ENCODE measurements at regions not wholly inside any gene's neighbourhood (a gene's known extent, or its start where the extent isn't known, plus 50 kb on each side); places are given as distances from the start of the nearest gene placed in this dataset.
"Not testable (repeated sequence)": the region's sequence is repeated elsewhere in the genome, so short reads cannot be mapped to it uniquely, and the experiment has no call there.

DNA sequence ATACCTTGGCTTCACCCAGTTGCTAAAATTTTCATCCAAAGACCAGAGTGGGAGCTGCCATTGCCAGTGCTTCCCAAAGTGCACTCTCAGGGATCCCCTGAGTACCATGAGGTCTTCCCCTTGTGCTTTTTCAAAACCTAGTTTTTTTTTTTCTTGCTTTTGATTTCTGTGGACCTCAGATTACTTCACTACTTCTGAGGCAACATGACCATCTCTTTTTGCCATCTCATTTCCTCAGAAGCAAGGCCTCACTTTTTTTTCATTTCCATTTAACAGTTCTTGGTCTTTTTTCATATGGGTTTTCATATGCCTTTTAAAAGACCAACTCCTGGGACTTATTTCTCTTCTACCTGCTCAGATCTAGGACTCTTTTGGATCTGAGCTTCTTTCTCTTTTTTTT lies 64.1 kb upstream of the MMS22L start:
- H3K27me3 ChIP-seq (replicated peaks): no peaks in the 10 kb centered on the region
- no peaks in the 10 kb centered on the region for H3K9me3 ChIP-seq (replicated peaks)
- no peaks in the 10 kb centered on the region for H3K4me1 ChIP-seq (replicated peaks)
- DNase-seq (ENCODE audit: low read depth in 1 of 2, low spot score in 2 of 2): no peak
- H3K4me3 ChIP-seq: no peak overlapping the region
- no peaks in the 10 kb centered on the region for H3K36me3 ChIP-seq
- no peak overlapping the region for H3K27ac ChIP-seq

DNA sequence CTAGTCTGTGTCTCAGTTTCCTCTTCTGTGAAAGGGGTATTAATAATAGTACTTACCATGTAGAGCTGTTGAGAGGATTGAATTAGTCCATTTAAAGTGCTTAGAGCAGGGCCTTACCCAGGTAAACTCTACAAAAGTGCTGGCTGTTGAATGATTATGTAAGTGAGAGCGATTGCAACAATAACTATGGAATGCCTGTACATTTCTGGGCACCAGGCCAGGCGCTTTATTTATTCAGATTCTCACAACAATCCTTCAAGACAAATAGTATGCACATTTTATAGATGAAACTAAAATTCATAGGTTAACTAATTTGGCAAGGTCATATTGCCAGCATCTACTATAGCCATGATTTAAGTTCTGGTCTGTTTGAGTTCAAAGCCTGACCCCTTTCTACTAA lies 78.3 kb upstream of the MMS22L start:
- no peaks in the 10 kb centered on the region; the same call in 1 of the 2 replicates for H3K9me3 ChIP-seq (replicated peaks)
- H3K36me3 ChIP-seq: no peaks in the 10 kb centered on the region
- H3K4me3 ChIP-seq: no peak overlapping the region
- H3K27me3 ChIP-seq (replicated peaks): peaks cover 5% of the 10 kb centered on the region; the same call in 1 of the 2 replicates
- no peak overlapping the region for H3K27ac ChIP-seq
- no peaks in the 10 kb centered on the region for H3K4me1 ChIP-seq (replicated peaks)
- DNase-seq (ENCODE audit: low read depth in 1 of 2, low spot score in 2 of 2): no peak

DNA sequence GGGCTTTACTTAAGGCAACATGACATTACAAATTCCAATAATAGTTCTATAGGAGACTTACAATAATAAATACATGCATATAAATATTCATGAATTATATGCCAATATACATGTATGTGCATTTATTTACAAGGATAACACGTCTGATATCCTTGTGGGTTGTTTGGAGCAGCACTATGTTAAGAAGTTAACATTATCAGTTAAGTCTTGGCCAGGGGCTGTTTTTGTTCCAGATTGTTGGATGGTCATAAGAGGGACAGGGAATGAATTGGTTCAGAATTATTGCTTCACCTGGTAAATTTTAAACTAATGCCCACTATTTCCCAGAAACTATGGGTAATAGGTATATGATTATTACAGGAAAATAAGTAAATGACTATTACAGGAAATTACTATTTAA lies 81.3 kb upstream of the MMS22L start:
- Histone ChIP-seq H3K4me3 (no peak overlapping the region), H3K36me3 (no peaks in the 10 kb centered on the region), H3K9me3 (replicated peaks) (no peaks in the 10 kb centered on the region; the same call in 1 of the 2 replicates), H3K27me3 (replicated peaks) (no peaks in the 10 kb centered on the region), H3K27ac (no peak overlapping the region), H3K4me1 (replicated peaks) (no peaks in the 10 kb centered on the region)
- no peak for DNase-seq (ENCODE audit: low read depth in 1 of 2, low spot score in 2 of 2)

- not testable (repeated sequence) for DNase-seq (ENCODE audit: low read depth in 1 of 2, low spot score in 2 of 2); H3K27ac ChIP-seq; H3K4me3 ChIP-seq; H3K36me3 ChIP-seq; H3K27me3 ChIP-seq (replicated peaks); H3K4me1 ChIP-seq (replicated peaks); H3K9me3 ChIP-seq (replicated peaks)
Measured at GRCh38 chr6:97382071-97382470, 99.1 kb upstream of the MMS22L start.

DNA sequence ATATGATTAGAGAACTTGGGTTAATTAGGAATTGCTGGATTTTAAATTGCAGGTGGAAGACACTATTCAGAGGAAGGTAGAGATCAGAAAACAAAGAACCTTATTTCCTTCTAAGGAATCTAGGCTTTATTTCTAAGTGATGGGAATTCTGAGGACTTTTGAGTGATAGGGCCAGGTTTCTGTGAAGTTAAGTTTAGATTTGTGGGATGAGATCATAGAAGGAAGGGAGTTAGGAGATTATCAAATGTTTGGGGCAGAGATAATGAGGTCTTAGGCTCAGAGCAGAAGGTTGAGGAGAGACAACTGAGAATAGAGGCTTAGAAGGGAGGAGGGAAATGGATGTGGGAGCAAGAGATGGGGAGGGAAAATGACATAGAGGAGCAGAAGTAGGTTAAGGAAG lies 109.7 kb upstream of the MMS22L start:
- H3K4me1 ChIP-seq (replicated peaks): no peaks in the 10 kb centered on the region
- H3K4me3 ChIP-seq: no peak overlapping the region
- DNase-seq (ENCODE audit: low read depth in 1 of 2, low spot score in 2 of 2): no peak
- no peaks in the 10 kb centered on the region for H3K9me3 ChIP-seq (replicated peaks)
- no peaks in the 10 kb centered on the region for H3K36me3 ChIP-seq
- peaks cover 4% of the 10 kb centered on the region; the same call in 1 of the 2 replicates for H3K27me3 ChIP-seq (replicated peaks)
- no peak overlapping the region for H3K27ac ChIP-seq

- no peak overlapping the region for H3K4me3 ChIP-seq
- H3K27ac ChIP-seq: no peak overlapping the region
- DNase-seq (ENCODE audit: low read depth in 1 of 2, low spot score in 2 of 2): peak; percentile 37 to 46
- H3K9me3 ChIP-seq (replicated peaks): no peaks in the 10 kb centered on the region
- no peaks in the 10 kb centered on the region for H3K36me3 ChIP-seq
- H3K4me1 ChIP-seq (replicated peaks): no peaks in the 10 kb centered on the region
- peaks cover 4% of the 10 kb centered on the region; the same call in 1 of the 2 replicates for H3K27me3 ChIP-seq (replicated peaks)
Measured at GRCh38 chr6:97394160-97394748, 111.2 kb upstream of the MMS22L start.

- Histone ChIP-seq H3K27ac (no peak overlapping the region), H3K4me1 (replicated peaks) (no peaks in the 10 kb centered on the region), H3K4me3 (no peak overlapping the region), H3K36me3 (no peaks in the 10 kb centered on the region), H3K27me3 (replicated peaks) (no peaks in the 10 kb centered on the region), H3K9me3 (replicated peaks) (no peaks in the 10 kb centered on the region)
- DNase-seq (ENCODE audit: low read depth in 1 of 2, low spot score in 2 of 2): no peak
Measured at GRCh38 chr6:97396880-97397279, 113.9 kb upstream of the MMS22L start.

GRCh38 chr6:97399208-97399607 lies 116.2 kb upstream of the MMS22L start:
- no peak overlapping the region for H3K4me3 ChIP-seq
- H3K4me1 ChIP-seq (replicated peaks): no peaks in the 10 kb centered on the region
- H3K27ac ChIP-seq: no peak overlapping the region
- DNase-seq (ENCODE audit: low read depth in 1 of 2, low spot score in 2 of 2): no peak
- no peaks in the 10 kb centered on the region for H3K27me3 ChIP-seq (replicated peaks)
- H3K36me3 ChIP-seq: no peaks in the 10 kb centered on the region
- no peaks in the 10 kb centered on the region for H3K9me3 ChIP-seq (replicated peaks)

DNA sequence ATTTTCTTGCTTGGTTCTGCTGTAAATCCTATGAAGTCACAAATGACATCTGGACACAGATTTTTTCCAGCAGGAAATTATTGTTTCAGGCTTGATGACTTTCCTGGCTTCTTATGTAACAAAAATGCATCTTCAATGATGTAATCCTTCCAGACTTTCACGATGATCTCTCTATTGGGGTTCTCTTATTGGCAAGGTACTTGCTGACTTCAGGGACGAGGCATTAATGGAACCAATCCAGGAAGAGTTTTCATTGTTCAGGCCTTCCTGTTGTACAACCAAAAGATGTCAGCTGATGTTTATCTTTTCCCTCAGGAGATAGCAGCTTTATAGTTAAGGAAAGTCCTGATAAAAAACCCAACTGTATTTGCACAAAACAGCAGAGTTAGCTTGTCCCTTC lies 118.5 kb upstream of the MMS22L start:
- DNase-seq (ENCODE audit: low read depth in 1 of 2, low spot score in 2 of 2): no peak
- no peaks in the 10 kb centered on the region for H3K36me3 ChIP-seq
- no peak overlapping the region for H3K27ac ChIP-seq
- no peak overlapping the region for H3K4me3 ChIP-seq
- no peaks in the 10 kb centered on the region for H3K9me3 ChIP-seq (replicated peaks)
- no peaks in the 10 kb centered on the region for H3K4me1 ChIP-seq (replicated peaks)
- H3K27me3 ChIP-seq (replicated peaks): no peaks in the 10 kb centered on the region

DNA sequence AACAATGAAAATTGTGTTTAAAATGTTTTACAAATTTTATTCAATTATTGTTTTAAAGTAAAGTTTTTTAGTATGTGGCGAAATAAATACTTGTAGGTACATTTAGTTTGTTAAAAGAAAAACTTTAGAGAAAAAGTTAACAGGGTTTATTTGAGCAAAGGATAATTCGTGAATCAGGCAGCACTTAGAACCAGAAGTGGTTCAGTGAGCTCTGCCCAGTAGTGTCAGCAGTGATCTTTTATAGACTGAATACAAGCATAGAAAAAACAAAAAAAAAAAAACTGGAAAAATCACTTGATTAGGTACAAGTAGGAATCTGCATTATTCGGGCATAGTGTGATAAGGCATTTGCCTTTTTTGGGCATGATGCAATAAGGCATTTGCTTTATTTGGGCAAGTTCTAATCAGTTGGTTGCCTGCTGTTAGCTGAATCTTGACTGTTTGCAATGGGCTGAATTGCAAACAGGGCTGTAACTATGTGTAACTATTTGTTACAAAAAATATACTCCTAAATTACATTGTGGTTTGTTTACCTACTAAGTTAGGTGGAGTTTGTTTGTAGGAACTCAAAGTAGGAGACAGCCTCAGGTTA lies 122.9 kb upstream of the MMS22L start:
- DNase-seq (ENCODE audit: low read depth in 1 of 2, low spot score in 2 of 2): no peak
- no peaks in the 10 kb centered on the region for H3K4me1 ChIP-seq (replicated peaks)
- no peak overlapping the region for H3K27ac ChIP-seq
- no peaks in the 10 kb centered on the region for H3K27me3 ChIP-seq (replicated peaks)
- H3K9me3 ChIP-seq (replicated peaks): no peaks in the 10 kb centered on the region
- H3K36me3 ChIP-seq: no peaks in the 10 kb centered on the region
- H3K4me3 ChIP-seq: no peak overlapping the region

GRCh38 chr6:97406633-97407032 lies 123.6 kb upstream of the MMS22L start:
- Histone ChIP-seq H3K4me3 (no peak overlapping the region), H3K9me3 (replicated peaks) (no peaks in the 10 kb centered on the region), H3K27me3 (replicated peaks) (no peaks in the 10 kb centered on the region), H3K36me3 (no peaks in the 10 kb centered on the region), H3K4me1 (replicated peaks) (no peaks in the 10 kb centered on the region), H3K27ac (no peak overlapping the region)
- no peak for DNase-seq (ENCODE audit: low read depth in 1 of 2, low spot score in 2 of 2)

- no peaks in the 10 kb centered on the region for H3K9me3 ChIP-seq (replicated peaks)
- no peak overlapping the region for H3K4me3 ChIP-seq
- no peak overlapping the region for H3K27ac ChIP-seq
- DNase-seq (ENCODE audit: low read depth in 1 of 2, low spot score in 2 of 2): no peak
- no peaks in the 10 kb centered on the region for H3K36me3 ChIP-seq
- no peaks in the 10 kb centered on the region for H3K4me1 ChIP-seq (replicated peaks)
- no peaks in the 10 kb centered on the region for H3K27me3 ChIP-seq (replicated peaks)
Measured at GRCh38 chr6:97411610-97412009, 128.6 kb upstream of the MMS22L start.

DNA sequence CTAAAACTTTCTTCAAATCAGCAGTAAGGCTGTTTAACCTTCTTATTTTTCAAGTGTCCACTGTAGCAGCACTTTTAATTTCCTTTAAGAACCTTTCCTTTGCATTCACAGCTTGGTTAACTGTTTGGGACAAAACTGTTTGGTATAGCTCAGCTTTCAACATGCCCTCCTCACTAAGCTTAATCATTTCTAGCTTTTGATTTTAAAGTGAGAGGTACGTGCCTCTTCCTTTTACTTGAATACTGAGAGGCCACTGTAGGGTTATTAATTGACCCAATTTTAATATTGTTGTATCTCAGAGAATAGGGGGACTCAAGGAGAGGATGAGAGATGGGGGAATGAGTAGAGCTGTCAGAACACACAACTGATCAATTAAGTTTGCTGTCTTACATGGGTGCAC lies 129.5 kb upstream of the MMS22L start:
- Histone ChIP-seq H3K36me3 (no peaks in the 10 kb centered on the region), H3K27me3 (replicated peaks) (no peaks in the 10 kb centered on the region), H3K4me1 (replicated peaks) (no peaks in the 10 kb centered on the region), H3K4me3 (no peak overlapping the region), H3K27ac (no peak overlapping the region), H3K9me3 (replicated peaks) (no peaks in the 10 kb centered on the region)
- DNase-seq (ENCODE audit: low read depth in 1 of 2, low spot score in 2 of 2): no peak

GRCh38 chr6:97422171-97422570 lies 139.2 kb upstream of the MMS22L start:
- no peaks in the 10 kb centered on the region for H3K36me3 ChIP-seq
- no peaks in the 10 kb centered on the region for H3K27me3 ChIP-seq (replicated peaks)
- DNase-seq (ENCODE audit: low read depth in 1 of 2, low spot score in 2 of 2): no peak
- no peak overlapping the region for H3K4me3 ChIP-seq
- H3K27ac ChIP-seq: no peak overlapping the region
- no peaks in the 10 kb centered on the region for H3K9me3 ChIP-seq (replicated peaks)
- no peaks in the 10 kb centered on the region for H3K4me1 ChIP-seq (replicated peaks)

DNA sequence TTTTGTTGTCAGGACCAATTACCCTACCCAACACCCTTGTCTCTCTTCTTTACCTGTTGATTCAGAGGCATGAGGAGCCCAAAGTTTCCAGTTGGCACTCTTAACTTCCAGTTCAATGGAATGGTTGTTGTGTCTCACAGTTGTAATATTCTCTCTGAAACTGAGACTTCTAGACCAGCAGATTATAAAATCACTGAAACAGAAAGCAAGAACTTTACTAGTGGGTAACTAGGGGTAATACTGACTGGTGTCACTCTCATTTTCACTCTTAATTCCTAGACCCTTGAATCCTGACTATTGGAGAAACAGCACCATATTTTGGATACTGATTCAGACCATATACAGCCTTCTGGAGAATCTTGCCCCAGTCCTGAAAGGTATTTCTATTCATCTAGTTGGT lies 140.2 kb upstream of the MMS22L start:
- no peaks in the 10 kb centered on the region for H3K4me1 ChIP-seq (replicated peaks)
- DNase-seq (ENCODE audit: low read depth in 1 of 2, low spot score in 2 of 2): no peak
- no peaks in the 10 kb centered on the region for H3K36me3 ChIP-seq
- H3K27ac ChIP-seq: no peak overlapping the region
- H3K9me3 ChIP-seq (replicated peaks): no peaks in the 10 kb centered on the region
- H3K27me3 ChIP-seq (replicated peaks): no peaks in the 10 kb centered on the region
- no peak overlapping the region for H3K4me3 ChIP-seq
